BLaER1 treated with 17β-estradiol and CSF1 and Interleukin-3, amounts not matched to agents 10 nM and 100 nM (cell line): ENCODE measurements at regions not wholly inside any gene's neighbourhood (a gene's known extent, or its start where the extent isn't known, plus 50 kb on each side); places are given as distances from the start of the nearest gene placed in this dataset.
A peak's percentile ranks its signal among the peaks of the same experiment; 100 is the strongest.

ENCODE experiments used
- H3K27ac ChIP-seq, 11 experiments: shearing (Covaris generic); formaldehyde crosslinking; 2 replicates each; pipeline ENCODE4 v1.8.1; 2022
- H3K27me3 ChIP-seq, 11 experiments: shearing (Covaris generic); formaldehyde crosslinking; 2 replicates each; pipeline ENCODE4 v1.8.1; 2022
- H3K36me3 ChIP-seq, 11 experiments: shearing (Covaris generic); formaldehyde crosslinking; 2 replicates each; pipeline ENCODE4 v1.8.1; 2022
- H3K4me1 ChIP-seq, 10 experiments: shearing (Covaris generic); formaldehyde crosslinking; 2 replicates each; pipeline ENCODE4 v1.8.1; 2022
- H3K4me2 ChIP-seq, 11 experiments: shearing (Covaris generic); formaldehyde crosslinking; 2 replicates each; pipeline ENCODE4 v1.8.1; 2022
- H3K4me3 ChIP-seq, 10 experiments: shearing (Covaris generic); formaldehyde crosslinking; 2 replicates each; pipeline ENCODE4 v1.8.1; 2022
- H3K9ac ChIP-seq, 11 experiments: shearing (Covaris generic); formaldehyde crosslinking; 2 replicates each; pipeline ENCODE4 v1.8.1; 2022
- H3K9me3 ChIP-seq, 11 experiments: shearing (Covaris generic); formaldehyde crosslinking; replicated peaks in 1 of 11; 2 replicates each; pipeline ENCODE4 v1.8.1; 2022
- H4K20me1 ChIP-seq, 11 experiments: shearing (Covaris generic); formaldehyde crosslinking; 2 replicates each; pipeline ENCODE4 v1.8.1; 2022
- Cebpa-rat ChIP-seq, 11 experiments: shearing (Covaris generic); IDR thresholded peaks; 2 replicates each; pipeline ENCODE4 v1.8.1; 2022

DNA sequence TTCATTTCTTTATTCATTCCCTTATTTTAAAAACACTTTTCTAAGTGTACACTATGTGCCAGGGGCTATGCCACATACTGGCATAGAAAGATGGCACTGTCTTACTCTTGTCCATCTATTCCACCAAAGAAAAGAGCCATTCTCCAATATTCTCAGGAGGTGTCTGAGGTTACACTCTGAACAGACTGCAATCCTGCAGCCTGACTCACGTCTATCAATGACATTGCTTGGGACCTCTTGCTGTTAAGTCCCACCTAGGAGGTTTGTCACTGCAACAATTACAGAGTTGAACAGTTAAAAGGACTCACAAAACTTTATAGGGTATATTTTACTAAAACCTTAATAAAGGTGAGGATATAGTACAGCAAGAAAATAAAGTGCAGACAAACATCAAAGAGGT is 512.9 kb upstream of the HTR2A start:
- no peak for TF ChIP-seq Cebpa-rat (IDR thresholded peaks at IDR 0.05)

DNA sequence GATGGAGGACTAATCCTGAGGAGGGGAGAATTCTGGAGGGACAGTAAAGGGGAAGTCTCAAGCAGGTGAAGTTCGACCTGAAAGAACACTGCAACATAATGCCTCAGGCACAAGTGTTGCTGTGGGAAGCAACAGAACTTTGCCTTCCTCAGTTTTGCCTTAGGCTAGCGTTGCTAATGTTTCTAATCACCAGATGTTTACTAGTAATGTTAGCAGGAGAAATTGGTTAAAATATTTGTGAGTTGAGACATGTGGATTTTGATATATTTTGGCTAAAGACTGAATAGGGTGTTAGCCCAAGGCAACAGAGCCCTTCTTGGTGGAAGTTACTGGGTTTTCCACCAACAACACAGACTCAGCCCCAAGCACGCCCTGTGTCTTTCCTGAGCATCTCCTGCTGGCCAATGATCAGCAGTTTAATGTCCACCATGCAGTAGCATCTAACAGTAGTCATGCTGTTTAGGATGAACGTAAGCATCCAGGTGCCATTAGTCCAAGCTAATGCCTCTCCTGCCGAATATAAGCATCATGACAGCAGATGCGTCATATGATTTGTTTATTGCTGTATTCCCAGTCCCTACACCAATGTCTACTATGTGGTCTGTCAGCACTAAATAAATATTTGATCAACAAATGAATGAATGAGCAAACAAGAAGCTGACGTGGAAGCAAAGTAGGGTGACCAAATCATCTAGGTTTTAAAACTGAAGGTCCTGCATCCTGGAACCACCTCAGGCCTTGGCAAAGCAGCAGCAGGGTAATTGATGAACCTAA is 511.9 kb upstream of the HTR2A start:
- TF ChIP-seq Cebpa-rat (IDR thresholded peaks at IDR 0.05) = no peak
- H4K20me1 ChIP-seq = no peaks in the 10 kb centered on the region
- H3K9ac ChIP-seq = no peak overlapping the region
- peaks cover 0 to 12% (median 0%) of the 10 kb centered on the region in 10 experiments; a peak in 3 of 20 replicates for H3K4me1 ChIP-seq
- H3K27me3 ChIP-seq = no peaks in the 10 kb centered on the region
- peak overlapping the region in 2 of 11 experiments; percentile 59 to 68; a peak in 3 of 22 replicates for H3K4me2 ChIP-seq
- no peaks in the 10 kb centered on the region for H3K36me3 ChIP-seq
- H3K27ac ChIP-seq = no peak overlapping the region
- H3K4me3 ChIP-seq = no peak overlapping the region
- H3K9me3 ChIP-seq = no peaks in the 10 kb centered on the region

More for the DNA sequence above, 512.9 kb upstream of the HTR2A start:
- H3K4me1 ChIP-seq = peaks cover 0 to 12% (median 0%) of the 10 kb centered on the region in 10 experiments; a peak in 3 of 20 replicates
- H3K9ac ChIP-seq = no peak overlapping the region
- H3K36me3 ChIP-seq = no peaks in the 10 kb centered on the region
- no peak overlapping the region for H3K4me3 ChIP-seq
- no peak overlapping the region for H3K4me2 ChIP-seq
- no peaks in the 10 kb centered on the region for H4K20me1 ChIP-seq
- H3K27ac ChIP-seq = no peak overlapping the region
- no peaks in the 10 kb centered on the region for H3K9me3 ChIP-seq
- no peaks in the 10 kb centered on the region for H3K27me3 ChIP-seq

GRCh38 chr13:47407808-47408207 is 511.0 kb upstream of the HTR2A start:
- no peak overlapping the region for H3K9ac ChIP-seq
- H3K36me3 ChIP-seq = no peaks in the 10 kb centered on the region
- no peak for TF ChIP-seq Cebpa-rat (IDR thresholded peaks at IDR 0.05)
- H3K4me1 ChIP-seq = peaks cover 0 to 12% (median 0%) of the 10 kb centered on the region in 10 experiments; a peak in 3 of 20 replicates
- peak overlapping the region in 7 of 11 experiments; percentile 5 to 68 (median 26); a peak in 9 of 22 replicates for H3K4me2 ChIP-seq
- no peaks in the 10 kb centered on the region for H3K27me3 ChIP-seq
- no peak overlapping the region for H3K27ac ChIP-seq
- H4K20me1 ChIP-seq = no peaks in the 10 kb centered on the region
- no peaks in the 10 kb centered on the region for H3K9me3 ChIP-seq
- no peak overlapping the region for H3K4me3 ChIP-seq

- H3K4me3 ChIP-seq = no peak overlapping the region
- no peak for TF ChIP-seq Cebpa-rat (IDR thresholded peaks at IDR 0.05)
- no peak overlapping the region for H3K9ac ChIP-seq
- no peak overlapping the region for H3K4me2 ChIP-seq
- H3K4me1 ChIP-seq = no peaks in the 10 kb centered on the region
- no peaks in the 10 kb centered on the region for H3K9me3 ChIP-seq
- no peaks in the 10 kb centered on the region for H3K36me3 ChIP-seq
- no peak overlapping the region for H3K27ac ChIP-seq
- H4K20me1 ChIP-seq = no peaks in the 10 kb centered on the region
- no peaks in the 10 kb centered on the region for H3K27me3 ChIP-seq
These were observed 502.7 kb upstream of the HTR2A start for GRCh38 chr13:47399599-47399998.

- no peaks in the 10 kb centered on the region for H3K27me3 ChIP-seq
- no peak overlapping the region for H3K9ac ChIP-seq
These were observed 500.9 kb upstream of the HTR2A start for GRCh38 chr13:47397739-47398138.

GRCh38 chr13:47396915-47397314 is 500.1 kb upstream of the HTR2A start:
- no peak overlapping the region for H3K9ac ChIP-seq
- H3K27ac ChIP-seq = no peak overlapping the region
- no peaks in the 10 kb centered on the region for H3K27me3 ChIP-seq
- no peak for TF ChIP-seq Cebpa-rat (IDR thresholded peaks at IDR 0.05)
- H3K9me3 ChIP-seq = no peaks in the 10 kb centered on the region
- H3K36me3 ChIP-seq = no peaks in the 10 kb centered on the region
- no peaks in the 10 kb centered on the region for H4K20me1 ChIP-seq
- H3K4me2 ChIP-seq = no peak overlapping the region
- no peaks in the 10 kb centered on the region for H3K4me1 ChIP-seq
- H3K4me3 ChIP-seq = no peak overlapping the region

More at GRCh38 chr13:47397739-47398138, 500.9 kb upstream of the HTR2A start:
- Histone ChIP-seq H3K9me3 (no peaks in the 10 kb centered on the region), H3K4me1 (no peaks in the 10 kb centered on the region), H3K36me3 (no peaks in the 10 kb centered on the region), H4K20me1 (no peaks in the 10 kb centered on the region), H3K27ac (no peak overlapping the region), H3K4me2 (no peak overlapping the region), H3K4me3 (no peak overlapping the region)
- no peak for TF ChIP-seq Cebpa-rat (IDR thresholded peaks at IDR 0.05)

DNA sequence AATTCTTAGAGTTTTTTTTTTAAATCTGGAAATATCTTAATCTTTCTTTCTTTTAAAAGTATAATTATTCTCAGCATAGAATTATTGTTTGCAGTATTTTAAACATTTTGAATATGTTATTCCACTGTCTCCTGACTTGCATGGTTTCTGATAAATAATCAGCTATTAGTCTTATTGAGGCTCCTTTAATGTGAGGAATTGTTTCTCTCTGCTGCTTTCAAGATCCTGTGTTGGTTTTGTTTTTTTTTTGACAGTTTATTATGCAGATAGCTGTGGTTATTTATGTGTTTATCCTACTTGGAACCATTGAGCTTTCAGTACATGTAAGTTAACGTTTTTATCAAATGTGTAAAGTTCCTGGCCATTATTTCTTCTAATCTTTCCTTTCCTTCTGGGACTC is 477.9 kb upstream of the HTR2A start:
- Histone ChIP-seq H3K27me3 (no peaks in the 10 kb centered on the region), H3K4me2 (no peak overlapping the region), H3K27ac (no peak overlapping the region), H3K9me3 (peaks cover 0 to 5% (median 2%) of the 10 kb centered on the region in 11 experiments; a peak in 12 of 22 replicates), H3K4me1 (no peaks in the 10 kb centered on the region), H3K9ac (no peak overlapping the region), H3K4me3 (no peak overlapping the region), H3K36me3 (no peaks in the 10 kb centered on the region), H4K20me1 (no peaks in the 10 kb centered on the region)
- no peak for TF ChIP-seq Cebpa-rat (IDR thresholded peaks at IDR 0.05)

GRCh38 chr13:47372751-47373150 is 475.9 kb upstream of the HTR2A start:
- Histone ChIP-seq H3K4me1 (no peaks in the 10 kb centered on the region), H4K20me1 (no peaks in the 10 kb centered on the region), H3K27ac (no peak overlapping the region), H3K36me3 (no peaks in the 10 kb centered on the region), H3K9me3 (peaks cover 0 to 18% (median 10%) of the 10 kb centered on the region in 11 experiments; a peak in 14 of 22 replicates), H3K9ac (no peak overlapping the region), H3K27me3 (no peaks in the 10 kb centered on the region), H3K4me3 (no peak overlapping the region), H3K4me2 (no peak overlapping the region)
- TF ChIP-seq Cebpa-rat (IDR thresholded peaks at IDR 0.05) = no peak

DNA sequence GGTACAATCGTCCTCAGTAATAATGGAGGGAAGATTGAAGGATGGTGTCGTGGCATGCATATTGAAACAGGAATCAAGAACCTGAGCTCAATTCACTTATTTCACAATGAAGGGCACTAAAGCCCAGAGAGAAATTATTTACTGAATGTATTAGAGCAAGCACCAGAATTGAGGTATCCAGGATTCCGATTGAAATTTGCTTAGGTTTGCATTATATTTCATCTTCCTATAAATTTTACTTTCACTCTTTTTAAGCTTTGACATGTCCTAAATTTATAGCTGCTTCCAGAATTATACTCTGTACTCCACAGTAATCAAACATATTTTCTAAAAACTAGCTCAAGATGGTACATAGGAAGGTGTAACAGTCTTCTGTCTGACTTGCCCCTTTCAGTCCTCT is 454.9 kb upstream of the HTR2A start:
- no peak for TF ChIP-seq Cebpa-rat (IDR thresholded peaks at IDR 0.05)
- Histone ChIP-seq H3K4me3 (no peak overlapping the region), H3K9me3 (peaks cover 0 to 9% (median 0%) of the 10 kb centered on the region in 11 experiments; a peak in 5 of 22 replicates), H3K27me3 (no peaks in the 10 kb centered on the region), H4K20me1 (no peaks in the 10 kb centered on the region), H3K4me2 (no peak overlapping the region), H3K27ac (no peak overlapping the region), H3K36me3 (no peaks in the 10 kb centered on the region), H3K9ac (no peak overlapping the region), H3K4me1 (no peaks in the 10 kb centered on the region)
